K562 (cell line): ENCODE measurements at regions not wholly inside any gene's neighbourhood (a gene's known extent, or its start where the extent isn't known, plus 50 kb on each side); places are given as distances from the start of the nearest gene placed in this dataset.

Source experiments
- CHD2 ChIP-seq: IDR thresholded peaks from 2 replicates; pipeline ENCODE4 v1.6.1; 2011; ENCODE audit warnings: low read depth, low read length
- FOSL1 ChIP-seq: fragments of 200-800 bp; sonication (Bioruptor generic); conservative IDR thresholded peaks from 2 replicates; pipeline ENCODE4 v1.6.1; 2016; ENCODE audit warnings: missing genetic modification characterization, missing compliant biosample characterization
- FOXM1 ChIP-seq, 2 experiments: fragments of 450-650 bp in 1 of 2; sonication (generic) in 1 of 2; formaldehyde crosslinking in 1 of 2; IDR thresholded peaks; 2 replicates each; pipeline versions ENCODE4 v1.6.1 to v1.9.0; 2017 to 2022; ENCODE audit warnings: low read depth in 2 of 2, mild to moderate bottlenecking in 2 of 2, missing genetic modification reagents in 1 of 2, moderate library complexity in 1 of 2
- KLF13 ChIP-seq: fragments of 450-650 bp; IDR thresholded peaks from 2 replicates; pipeline ENCODE4 v1.6.1; 2016; ENCODE audit warnings: missing genetic modification characterization, low read depth, mild to moderate bottlenecking, missing compliant biosample characterization, moderate library complexity, borderline replicate concordance
- NCOR1 ChIP-seq: fragments of 450-650 bp; IDR thresholded peaks from 2 replicates; pipeline ENCODE4 v1.6.1; 2016; ENCODE audit warnings: mild to moderate bottlenecking, moderate library complexity
- NFE2L1 ChIP-seq: fragments of 450-650 bp; IDR thresholded peaks from 2 replicates; pipeline ENCODE4 v1.6.1; 2016; ENCODE audit warnings: missing genetic modification characterization, low read depth, mild to moderate bottlenecking, missing compliant biosample characterization, moderate library complexity, borderline replicate concordance
- TF ChIP-seq, protein P1 (sequence below): IDR thresholded peaks from 2 replicates; pipeline ENCODE4 v1.6.1; 2011; ENCODE audit warnings: borderline replicate concordance, low read depth, mild to moderate bottlenecking, moderate library complexity, low read length; ENCODE audit not compliant: insufficient read depth, poor library complexity, severe bottlenecking

DNA sequence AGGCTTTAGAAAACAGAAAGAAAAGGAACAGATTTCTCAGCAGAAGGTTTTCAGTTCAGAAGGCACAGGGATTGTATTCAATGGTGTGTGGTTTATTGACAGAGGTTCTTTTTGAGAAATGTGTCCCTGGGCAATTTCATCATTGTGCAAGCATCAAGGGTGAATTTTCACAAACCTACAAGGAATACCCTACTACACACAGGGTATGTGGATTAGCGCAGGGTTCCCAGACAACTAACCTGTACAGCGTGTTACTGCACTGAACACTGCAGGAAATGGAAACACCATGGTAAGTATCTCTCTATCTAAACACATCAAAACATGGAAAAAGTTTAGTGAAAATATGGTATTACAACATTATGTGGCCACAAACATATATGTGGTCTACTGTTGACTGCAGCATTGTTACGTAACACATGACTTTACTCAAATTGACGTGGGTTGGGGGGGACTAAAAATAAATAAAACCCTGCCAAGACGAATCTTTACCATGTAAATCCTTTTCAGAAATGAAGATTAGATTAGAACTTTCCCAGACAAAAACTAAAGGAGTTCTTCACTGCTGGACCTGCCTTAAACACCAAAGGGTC lies 893.1 kb downstream of the TMEM121 start:
- TF ChIP-seq CHD2 = no peak
- TF ChIP-seq, protein P1, sequence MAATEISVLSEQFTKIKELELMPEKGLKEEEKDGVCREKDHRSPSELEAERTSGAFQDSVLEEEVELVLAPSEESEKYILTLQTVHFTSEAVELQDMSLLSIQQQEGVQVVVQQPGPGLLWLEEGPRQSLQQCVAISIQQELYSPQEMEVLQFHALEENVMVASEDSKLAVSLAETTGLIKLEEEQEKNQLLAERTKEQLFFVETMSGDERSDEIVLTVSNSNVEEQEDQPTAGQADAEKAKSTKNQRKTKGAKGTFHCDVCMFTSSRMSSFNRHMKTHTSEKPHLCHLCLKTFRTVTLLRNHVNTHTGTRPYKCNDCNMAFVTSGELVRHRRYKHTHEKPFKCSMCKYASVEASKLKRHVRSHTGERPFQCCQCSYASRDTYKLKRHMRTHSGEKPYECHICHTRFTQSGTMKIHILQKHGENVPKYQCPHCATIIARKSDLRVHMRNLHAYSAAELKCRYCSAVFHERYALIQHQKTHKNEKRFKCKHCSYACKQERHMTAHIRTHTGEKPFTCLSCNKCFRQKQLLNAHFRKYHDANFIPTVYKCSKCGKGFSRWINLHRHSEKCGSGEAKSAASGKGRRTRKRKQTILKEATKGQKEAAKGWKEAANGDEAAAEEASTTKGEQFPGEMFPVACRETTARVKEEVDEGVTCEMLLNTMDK = no peak
- TF ChIP-seq NFE2L1 (tag) = no peak
- TF ChIP-seq FOXM1 (IDR thresholded peaks at IDR 0.05; ENCODE audit: low read depth) = no peak
- no peak for TF ChIP-seq FOXM1 (CRISPR knock-in tag; IDR thresholded peaks at IDR 0.05; ENCODE audit: low read depth)
- TF ChIP-seq KLF13 (tag) = no peak
- TF ChIP-seq FOSL1 (tag) = no peak
- no peak for TF ChIP-seq NCOR1
